Testis (tissue), 2 donors: ENCODE measurements at regions not wholly inside any gene's neighbourhood (a gene's known extent, or its start where the extent isn't known, plus 50 kb on each side); places are given as distances from the start of the nearest gene placed in this dataset.
"Not testable (repeated sequence)": the region's sequence is repeated elsewhere in the genome, so short reads cannot be mapped to it uniquely, and the experiment has no call there.

Source experiments
- DNase-seq: peaks from one replicate; pipeline ENCODE4 v3.0.0-alpha.2; 2019
- H3K27ac ChIP-seq, 2 donors: fragments of 200-600 bp; sonication (generic); one replicate each; pipeline ENCODE4 v1.5.1; 2019
- H3K27me3 ChIP-seq: fragments of 200-600 bp; sonication (generic); one replicate; pipeline ENCODE4 v1.5.1; 2019
- H3K36me3 ChIP-seq: fragments of 200-600 bp; sonication (generic); one replicate; pipeline ENCODE4 v1.5.1; 2017; ENCODE audit warnings: low read depth; ENCODE audit errors: missing control alignments
- H3K4me1 ChIP-seq: fragments of 200-600 bp; sonication (generic); one replicate; pipeline ENCODE4 v1.5.1; 2019
- H3K4me3 ChIP-seq, 2 donors: fragments of 200-600 bp; sonication (generic); one replicate each; pipeline ENCODE4 v1.5.1; 2017 to 2019
- H3K9me3 ChIP-seq: fragments of 200-600 bp; sonication (generic); one replicate; pipeline ENCODE4 v1.5.1; 2017
- POLR2A ChIP-seq: fragments of 450-650 bp; IDR thresholded peaks from one replicate; pipeline ENCODE4 v1.6.1; 2017; ENCODE audit warnings: antibody characterized with exemption, mild to moderate bottlenecking, moderate library complexity
- WGBS, 2 donors: methylation state at CpG; one replicate each; pipeline ENCODE4 v1.1.5; 2018; 5-methylcytosine and 5-hydroxymethylcytosine counted together
- intact Hi-C: fragments of 100-400 bp; cut with DNase I; formaldehyde crosslinking; loops from one replicate; pipeline ENCODE4 v1.15.1; 2023; ENCODE audit warnings: low total_unique reads
- TF ChIP-seq, protein P1 (sequence below), 3 experiments: fragments of 450-650 bp in 2 of 3; fragments of 200-600 bp in 1 of 3; sonication (generic) in 1 of 3; IDR thresholded peaks; one replicate each; pipeline ENCODE4 v1.5.1; 2016 to 2019; ENCODE audit warnings: antibody characterized with exemption in 3 of 3, mild to moderate bottlenecking in 2 of 3, moderate library complexity in 1 of 3

DNA sequence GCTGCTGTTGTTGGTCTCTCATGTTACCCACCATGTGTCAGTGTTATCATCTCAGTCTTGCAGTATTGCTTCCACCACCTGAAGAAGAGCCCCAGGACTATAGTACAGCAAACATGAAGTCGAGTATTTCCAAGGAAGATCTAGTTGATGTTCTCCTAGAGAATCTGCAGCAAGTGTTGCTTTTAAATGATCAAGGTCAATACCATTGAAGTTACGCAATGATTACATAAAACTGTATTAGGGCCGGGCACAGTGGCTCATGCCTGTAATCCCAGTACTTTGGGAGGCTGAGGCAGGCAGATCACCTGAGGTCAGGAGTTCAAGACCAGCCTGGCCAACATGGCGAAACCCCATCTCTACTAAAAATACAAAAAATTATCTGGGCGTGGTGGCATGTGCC, 173.9 kb downstream of the TJP1 start:
- H3K4me3 ChIP-seq, H3K9me3 ChIP-seq, intact Hi-C loops, H3K27me3 ChIP-seq, H3K4me1 ChIP-seq, H3K36me3 ChIP-seq, DNase-seq, H3K27ac ChIP-seq: not testable (repeated sequence)
- WGBS, 2 donors: 93% methylated on average over 5 of the region's 5 CpGs

DNA sequence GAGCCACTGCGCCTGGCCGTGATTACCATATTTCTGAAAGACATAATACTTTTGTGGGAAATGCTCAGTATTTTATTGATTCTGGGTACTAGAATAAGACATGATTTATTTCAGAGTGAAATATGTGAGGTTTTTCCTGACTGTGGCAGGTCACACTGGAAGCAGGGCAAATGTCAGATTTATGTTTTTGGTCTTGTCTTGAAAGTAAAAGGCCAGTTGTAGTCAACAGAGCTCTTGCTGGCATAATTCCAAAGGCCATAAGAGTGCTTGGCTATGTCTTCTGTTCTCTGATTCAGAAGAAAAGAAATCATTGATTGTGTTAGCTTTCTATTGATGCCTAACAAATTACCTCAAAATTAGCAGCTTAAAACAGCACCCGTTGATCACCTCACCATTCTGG, 176.4 kb downstream of the TJP1 start:
- no peak for TF ChIP-seq POLR2A
- TF ChIP-seq, protein P1, sequence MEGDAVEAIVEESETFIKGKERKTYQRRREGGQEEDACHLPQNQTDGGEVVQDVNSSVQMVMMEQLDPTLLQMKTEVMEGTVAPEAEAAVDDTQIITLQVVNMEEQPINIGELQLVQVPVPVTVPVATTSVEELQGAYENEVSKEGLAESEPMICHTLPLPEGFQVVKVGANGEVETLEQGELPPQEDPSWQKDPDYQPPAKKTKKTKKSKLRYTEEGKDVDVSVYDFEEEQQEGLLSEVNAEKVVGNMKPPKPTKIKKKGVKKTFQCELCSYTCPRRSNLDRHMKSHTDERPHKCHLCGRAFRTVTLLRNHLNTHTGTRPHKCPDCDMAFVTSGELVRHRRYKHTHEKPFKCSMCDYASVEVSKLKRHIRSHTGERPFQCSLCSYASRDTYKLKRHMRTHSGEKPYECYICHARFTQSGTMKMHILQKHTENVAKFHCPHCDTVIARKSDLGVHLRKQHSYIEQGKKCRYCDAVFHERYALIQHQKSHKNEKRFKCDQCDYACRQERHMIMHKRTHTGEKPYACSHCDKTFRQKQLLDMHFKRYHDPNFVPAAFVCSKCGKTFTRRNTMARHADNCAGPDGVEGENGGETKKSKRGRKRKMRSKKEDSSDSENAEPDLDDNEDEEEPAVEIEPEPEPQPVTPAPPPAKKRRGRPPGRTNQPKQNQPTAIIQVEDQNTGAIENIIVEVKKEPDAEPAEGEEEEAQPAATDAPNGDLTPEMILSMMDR (IDR thresholded peaks at IDR 0.05): no peak
- intact Hi-C loops: no loop called here
- H3K36me3 ChIP-seq: no peaks in the 10 kb centered on the region
- H3K4me3 ChIP-seq: no peak overlapping the region
- no peaks in the 10 kb centered on the region for H3K4me1 ChIP-seq
- no peak overlapping the region for H3K27ac ChIP-seq
- H3K27me3 ChIP-seq: no peaks in the 10 kb centered on the region
- H3K9me3 ChIP-seq: no peaks in the 10 kb centered on the region
- WGBS, 2 donors: 88 to 93% methylated on average over 3 of the region's 3 CpGs
- DNase-seq: no peak

DNA sequence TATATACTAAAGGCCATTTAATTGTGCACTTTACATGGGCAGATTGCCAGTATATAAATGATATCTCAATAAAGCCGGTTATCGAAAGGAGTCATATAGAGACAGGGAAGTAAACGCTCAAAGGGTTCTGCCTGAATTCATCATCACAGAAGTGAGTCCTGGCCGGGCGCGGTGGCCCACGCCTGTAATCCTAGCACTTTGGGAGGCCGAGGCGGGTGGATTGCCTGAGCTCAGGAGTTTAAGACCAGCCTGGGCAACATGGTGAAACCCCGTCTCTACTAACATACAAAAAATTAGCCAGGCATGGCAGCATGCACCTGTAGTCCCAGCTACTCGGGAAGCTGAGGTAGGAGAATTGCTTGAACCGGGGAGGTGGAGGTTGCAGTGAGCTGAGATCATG, 177.9 kb downstream of the TJP1 start:
- H3K27ac ChIP-seq, H3K36me3 ChIP-seq, H3K9me3 ChIP-seq, H3K27me3 ChIP-seq, DNase-seq, H3K4me1 ChIP-seq, intact Hi-C loops, H3K4me3 ChIP-seq: not testable (repeated sequence)
- WGBS, 2 donors: 93 to 96% methylated on average over 12 of the region's 12 CpGs

DNA sequence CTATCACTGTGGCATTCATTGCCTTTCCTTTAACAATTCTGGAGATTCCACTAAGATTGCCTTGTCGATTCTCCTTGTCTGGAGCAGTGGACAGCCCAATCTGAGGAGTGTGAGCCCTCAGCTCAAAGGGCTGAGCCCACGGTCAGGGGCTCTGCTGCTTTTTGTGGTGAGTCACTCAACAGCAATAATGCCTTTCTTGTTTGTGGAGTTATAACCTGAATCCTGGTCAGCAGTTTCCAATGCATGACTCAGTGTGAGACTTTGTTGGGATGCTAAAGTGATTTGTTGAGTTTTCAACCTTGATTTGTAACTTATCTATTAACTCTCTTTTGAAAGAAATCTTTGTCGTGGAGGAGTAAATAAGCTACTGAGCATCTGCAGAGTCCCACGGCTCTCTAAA, 183.5 kb downstream of the TJP1 start:
- Histone ChIP-seq H3K27me3 (no peaks in the 10 kb centered on the region), H3K4me3 (no peak overlapping the region), H3K4me1 (peaks cover 18% of the 10 kb centered on the region), H3K27ac (peak overlapping the region; percentile 54 to 86), H3K36me3 (no peaks in the 10 kb centered on the region), H3K9me3 (no peaks in the 10 kb centered on the region)
- intact Hi-C loops: no loop called here
- no peak for TF ChIP-seq POLR2A
- TF ChIP-seq, protein P1 (IDR thresholded peaks at IDR 0.05): no peak
- DNase-seq: peak; percentile 24
- 51 to 72% methylated on average over 4 of the region's 4 CpGs for WGBS, 2 donors

DNA sequence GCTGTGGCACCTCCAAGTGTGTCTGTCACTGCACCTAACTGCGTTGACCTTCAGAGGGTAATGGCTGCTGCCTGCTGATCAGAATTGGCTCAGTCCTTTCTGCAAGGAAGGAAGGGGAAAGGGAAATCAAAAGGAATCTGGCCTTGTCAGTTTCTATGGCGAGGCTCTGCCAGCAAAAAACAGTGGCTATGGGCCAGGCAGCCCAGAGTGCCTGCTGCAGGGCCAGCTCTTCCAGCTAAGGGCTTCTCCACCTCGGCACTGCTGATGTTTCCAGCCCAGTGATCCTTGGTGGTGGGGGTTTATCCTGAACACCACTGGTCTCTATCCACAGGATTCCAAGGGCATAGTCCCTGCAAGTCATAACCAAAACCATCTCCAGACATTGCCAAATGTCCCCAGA, 184.3 kb downstream of the TJP1 start:
- Histone ChIP-seq H3K27ac (peak overlapping the region; percentile 54 to 86), H3K9me3 (no peaks in the 10 kb centered on the region), H3K27me3 (no peaks in the 10 kb centered on the region), H3K4me1 (peaks cover 18% of the 10 kb centered on the region), H3K4me3 (no peak overlapping the region), H3K36me3 (no peaks in the 10 kb centered on the region)
- intact Hi-C loops: no loop called here
- TF ChIP-seq POLR2A: no peak
- TF ChIP-seq, protein P1 (IDR thresholded peaks at IDR 0.05): no peak
- WGBS, 2 donors: 63 to 72% methylated on average over 3 of the region's 3 CpGs
- DNase-seq: no peak

DNA sequence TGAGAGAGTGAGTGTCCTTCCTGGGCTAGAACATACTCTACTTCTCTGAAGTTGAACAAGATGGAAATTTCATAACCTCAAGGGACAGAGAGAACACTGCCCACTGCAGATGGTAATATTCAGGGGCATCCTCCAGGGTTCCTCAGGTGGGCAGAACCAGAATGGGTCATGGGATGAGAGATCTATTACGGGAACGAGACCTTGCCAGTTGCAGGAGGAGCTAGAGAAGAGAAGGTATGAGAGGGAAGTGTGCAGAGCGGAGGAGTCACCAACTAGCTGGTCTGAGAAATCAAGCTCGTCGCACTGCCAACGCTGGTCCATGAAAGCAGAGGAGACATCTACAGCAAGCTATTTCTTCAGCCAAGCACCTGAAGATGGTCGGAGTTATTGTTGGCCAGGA, 184.7 kb downstream of the TJP1 start:
- H3K27me3 ChIP-seq: no peaks in the 10 kb centered on the region
- intact Hi-C loops: no loop called here
- TF ChIP-seq, protein P1 (IDR thresholded peaks at IDR 0.05): no peak
- TF ChIP-seq POLR2A: no peak
- DNase-seq: peak; percentile 36
- H3K9me3 ChIP-seq: no peaks in the 10 kb centered on the region
- no peak overlapping the region for H3K4me3 ChIP-seq
- 73 to 81% methylated on average over 7 of the region's 7 CpGs for WGBS, 2 donors
- no peaks in the 10 kb centered on the region for H3K36me3 ChIP-seq
- H3K4me1 ChIP-seq: peaks cover 18% of the 10 kb centered on the region
- peak overlapping the region; percentile 54 to 86 for H3K27ac ChIP-seq
